ENCODE measurements at regions not wholly inside any gene's neighbourhood (a gene's known extent, or its start where the extent isn't known, plus 50 kb on each side); places are given as distances from the start of the nearest gene placed in this dataset.

DNA sequence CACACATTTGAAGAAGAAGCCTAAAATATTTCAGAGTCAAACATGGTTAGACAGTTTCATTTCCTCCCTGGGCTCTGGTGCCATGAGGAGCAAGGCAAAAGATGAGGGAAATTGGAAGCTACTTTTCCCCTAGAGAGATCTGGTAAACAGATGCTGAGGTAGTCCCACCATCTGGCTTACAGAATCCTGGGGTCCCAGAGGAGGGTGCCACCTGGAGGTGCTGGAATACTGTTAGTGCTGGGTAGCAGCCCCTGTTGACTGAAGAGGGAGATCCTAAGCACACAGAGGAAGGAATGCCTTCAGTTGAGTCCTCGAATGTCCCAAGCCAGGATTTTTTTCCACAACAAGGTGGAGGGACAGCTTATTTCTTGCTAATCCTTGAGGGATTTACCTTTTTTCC is 160.1 kb downstream of the FZD1 start:
- TF ChIP-seq, protein P1, sequence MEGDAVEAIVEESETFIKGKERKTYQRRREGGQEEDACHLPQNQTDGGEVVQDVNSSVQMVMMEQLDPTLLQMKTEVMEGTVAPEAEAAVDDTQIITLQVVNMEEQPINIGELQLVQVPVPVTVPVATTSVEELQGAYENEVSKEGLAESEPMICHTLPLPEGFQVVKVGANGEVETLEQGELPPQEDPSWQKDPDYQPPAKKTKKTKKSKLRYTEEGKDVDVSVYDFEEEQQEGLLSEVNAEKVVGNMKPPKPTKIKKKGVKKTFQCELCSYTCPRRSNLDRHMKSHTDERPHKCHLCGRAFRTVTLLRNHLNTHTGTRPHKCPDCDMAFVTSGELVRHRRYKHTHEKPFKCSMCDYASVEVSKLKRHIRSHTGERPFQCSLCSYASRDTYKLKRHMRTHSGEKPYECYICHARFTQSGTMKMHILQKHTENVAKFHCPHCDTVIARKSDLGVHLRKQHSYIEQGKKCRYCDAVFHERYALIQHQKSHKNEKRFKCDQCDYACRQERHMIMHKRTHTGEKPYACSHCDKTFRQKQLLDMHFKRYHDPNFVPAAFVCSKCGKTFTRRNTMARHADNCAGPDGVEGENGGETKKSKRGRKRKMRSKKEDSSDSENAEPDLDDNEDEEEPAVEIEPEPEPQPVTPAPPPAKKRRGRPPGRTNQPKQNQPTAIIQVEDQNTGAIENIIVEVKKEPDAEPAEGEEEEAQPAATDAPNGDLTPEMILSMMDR (IDR thresholded peaks at IDR 0.05), result no peak
- no peak for TF ChIP-seq POLR2A (IDR thresholded peaks at IDR 0.05)
